ENCODE measurements at regions not wholly inside any gene's neighbourhood (a gene's known extent, or its start where the extent isn't known, plus 50 kb on each side); places are given as distances from the start of the nearest gene placed in this dataset.

DNA sequence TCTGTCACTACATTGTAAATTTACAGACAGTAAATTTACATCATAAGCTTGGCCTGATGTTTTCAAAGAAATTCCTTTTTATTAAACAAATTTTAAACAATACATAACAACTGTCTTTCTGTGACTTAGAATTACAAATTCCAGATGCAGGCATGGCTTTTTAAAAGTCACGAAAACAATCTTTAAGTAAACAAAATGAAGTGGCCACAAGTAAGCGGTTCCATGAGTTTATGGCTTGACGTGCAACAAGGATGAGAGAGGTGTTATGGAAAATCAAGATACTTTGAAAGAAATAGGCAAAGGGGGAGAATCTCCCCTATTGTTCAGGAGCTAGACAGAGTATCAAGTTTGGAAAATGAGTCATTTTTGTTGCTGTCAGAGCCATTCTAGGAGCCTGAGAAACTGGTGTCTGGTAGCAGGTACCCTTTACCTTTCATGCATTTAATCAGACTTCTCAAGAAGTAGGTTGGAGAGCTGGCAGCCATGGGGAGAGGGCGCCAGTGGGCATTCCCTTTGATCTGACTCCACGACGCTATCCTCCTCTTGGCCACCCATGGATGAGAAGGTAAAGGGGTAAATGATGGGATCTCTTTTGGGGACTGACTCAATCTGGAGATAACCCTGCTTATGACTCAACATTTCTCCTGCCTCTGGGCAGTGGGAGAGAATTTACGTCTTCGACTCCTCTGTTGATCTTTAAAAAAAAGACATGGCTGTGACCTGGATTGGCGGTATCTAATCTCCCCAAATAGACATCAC is 217.2 kb downstream of the SPRY1 start:
- dilution Hi-C loops (cut with MboI; ENCODE audit: extremely low pct_ligation_motif_present, low sequenced_read_pairs): no loop called here
- Histone ChIP-seq H3K27me3 (ENCODE audit: control insufficient read depth, extremely low read depth, insufficient read depth, low read length) (no peaks in the 10 kb centered on the region), H3K4me1 (ENCODE audit: control insufficient read depth, extremely low read depth, insufficient read depth, low read length) (no peaks in the 10 kb centered on the region), H3K9me3 (ENCODE audit: control insufficient read depth, low read depth, low read length) (no peaks in the 10 kb centered on the region), H3K9ac (ENCODE audit: control insufficient read depth, extremely low read depth, insufficient read depth, low read length) (no peak overlapping the region), H3K79me2 (ENCODE audit: control insufficient read depth, insufficient read depth, low read length) (no peaks in the 10 kb centered on the region), H3K9me1 (ENCODE audit: control insufficient read depth, extremely low read depth, insufficient read depth, low read length) (no peaks in the 10 kb centered on the region), H2AFZ (ENCODE audit: control insufficient read depth, low read length) (no peak overlapping the region), H3K4me2 (ENCODE audit: control insufficient read depth, extremely low read depth, insufficient read depth, low read depth, low read length) (no peak overlapping the region), H3K27ac (ENCODE audit: control insufficient read depth, insufficient read depth, low read length) (no peak overlapping the region), H3K36me3 (ENCODE audit: control insufficient read depth in 2 of 2, extremely low read depth in 1 of 2, insufficient read depth in 2 of 2, low read length in 2 of 2) (no peaks in the 10 kb centered on the region), H4K20me1 (ENCODE audit: control insufficient read depth, extremely low read depth, insufficient read depth, low read length) (no peaks in the 10 kb centered on the region), H3K4me3 (ENCODE audit: control insufficient read depth in 2 of 3, extremely low read depth in 1 of 3, insufficient read depth in 2 of 3, low read depth in 1 of 3, low read length in 3 of 3) (no peak overlapping the region)
- FAIRE-seq (no peak), DNase-seq (ENCODE audit: low read depth, low spot score) (no peak)
- TF ChIP-seq EZH2 (IDR thresholded peaks at IDR 0.05; ENCODE audit: low read length): no peak
- TF ChIP-seq, protein P1, sequence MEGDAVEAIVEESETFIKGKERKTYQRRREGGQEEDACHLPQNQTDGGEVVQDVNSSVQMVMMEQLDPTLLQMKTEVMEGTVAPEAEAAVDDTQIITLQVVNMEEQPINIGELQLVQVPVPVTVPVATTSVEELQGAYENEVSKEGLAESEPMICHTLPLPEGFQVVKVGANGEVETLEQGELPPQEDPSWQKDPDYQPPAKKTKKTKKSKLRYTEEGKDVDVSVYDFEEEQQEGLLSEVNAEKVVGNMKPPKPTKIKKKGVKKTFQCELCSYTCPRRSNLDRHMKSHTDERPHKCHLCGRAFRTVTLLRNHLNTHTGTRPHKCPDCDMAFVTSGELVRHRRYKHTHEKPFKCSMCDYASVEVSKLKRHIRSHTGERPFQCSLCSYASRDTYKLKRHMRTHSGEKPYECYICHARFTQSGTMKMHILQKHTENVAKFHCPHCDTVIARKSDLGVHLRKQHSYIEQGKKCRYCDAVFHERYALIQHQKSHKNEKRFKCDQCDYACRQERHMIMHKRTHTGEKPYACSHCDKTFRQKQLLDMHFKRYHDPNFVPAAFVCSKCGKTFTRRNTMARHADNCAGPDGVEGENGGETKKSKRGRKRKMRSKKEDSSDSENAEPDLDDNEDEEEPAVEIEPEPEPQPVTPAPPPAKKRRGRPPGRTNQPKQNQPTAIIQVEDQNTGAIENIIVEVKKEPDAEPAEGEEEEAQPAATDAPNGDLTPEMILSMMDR (optimal IDR thresholded peaks at IDR 0.05 in 1 of 3, IDR thresholded peaks at IDR 0.05 in 1 of 3, conservative IDR thresholded peaks at IDR 0.05 in 1 of 3; ENCODE audit: extremely low read depth in 1 of 3, insufficient read depth in 2 of 3, low read length in 3 of 3): no peak

GRCh38 chr4:123615901-123616300 is 219.3 kb downstream of the SPRY1 start:
- Histone ChIP-seq H4K20me1 (ENCODE audit: control insufficient read depth, extremely low read depth, insufficient read depth, low read length) (no peaks in the 10 kb centered on the region), H3K4me1 (ENCODE audit: control insufficient read depth, extremely low read depth, insufficient read depth, low read length) (no peaks in the 10 kb centered on the region), H3K79me2 (ENCODE audit: control insufficient read depth, insufficient read depth, low read length) (no peaks in the 10 kb centered on the region), H2AFZ (ENCODE audit: control insufficient read depth, low read length) (no peak overlapping the region), H3K9ac (ENCODE audit: control insufficient read depth, extremely low read depth, insufficient read depth, low read length) (no peak overlapping the region), H3K9me3 (ENCODE audit: control insufficient read depth, low read depth, low read length) (no peaks in the 10 kb centered on the region), H3K9me1 (ENCODE audit: control insufficient read depth, extremely low read depth, insufficient read depth, low read length) (no peaks in the 10 kb centered on the region), H3K4me3 (ENCODE audit: control insufficient read depth in 2 of 3, extremely low read depth in 1 of 3, insufficient read depth in 2 of 3, low read depth in 1 of 3, low read length in 3 of 3) (no peak overlapping the region), H3K36me3 (ENCODE audit: control insufficient read depth in 2 of 2, extremely low read depth in 1 of 2, insufficient read depth in 2 of 2, low read length in 2 of 2) (no peaks in the 10 kb centered on the region), H3K27me3 (ENCODE audit: control insufficient read depth, extremely low read depth, insufficient read depth, low read length) (no peaks in the 10 kb centered on the region), H3K4me2 (ENCODE audit: control insufficient read depth, extremely low read depth, insufficient read depth, low read depth, low read length) (no peak overlapping the region), H3K27ac (ENCODE audit: control insufficient read depth, insufficient read depth, low read length) (no peak overlapping the region)
- DNase-seq (ENCODE audit: low read depth, low spot score): no peak
- FAIRE-seq: no peak
- dilution Hi-C loops (cut with MboI; ENCODE audit: extremely low pct_ligation_motif_present, low sequenced_read_pairs): no loop called here
- TF ChIP-seq, protein P1 (optimal IDR thresholded peaks at IDR 0.05 in 1 of 3, IDR thresholded peaks at IDR 0.05 in 1 of 3, conservative IDR thresholded peaks at IDR 0.05 in 1 of 3; ENCODE audit: extremely low read depth in 1 of 3, insufficient read depth in 2 of 3, low read length in 3 of 3): no peak
- no peak for TF ChIP-seq EZH2 (IDR thresholded peaks at IDR 0.05; ENCODE audit: low read length)
